Suppressor macrophage treated with lipopolysaccharide for 1 hour (primary cell): ENCODE measurements at regions not wholly inside any gene's neighbourhood (a gene's known extent, or its start where the extent isn't known, plus 50 kb on each side); places are given as distances from the start of the nearest gene placed in this dataset.

ENCODE experiments used
- DNase-seq, 3 donors: peaks; one replicate each; pipeline ENCODE4 v3.0.0-alpha.2; 2020 to 2022

DNA sequence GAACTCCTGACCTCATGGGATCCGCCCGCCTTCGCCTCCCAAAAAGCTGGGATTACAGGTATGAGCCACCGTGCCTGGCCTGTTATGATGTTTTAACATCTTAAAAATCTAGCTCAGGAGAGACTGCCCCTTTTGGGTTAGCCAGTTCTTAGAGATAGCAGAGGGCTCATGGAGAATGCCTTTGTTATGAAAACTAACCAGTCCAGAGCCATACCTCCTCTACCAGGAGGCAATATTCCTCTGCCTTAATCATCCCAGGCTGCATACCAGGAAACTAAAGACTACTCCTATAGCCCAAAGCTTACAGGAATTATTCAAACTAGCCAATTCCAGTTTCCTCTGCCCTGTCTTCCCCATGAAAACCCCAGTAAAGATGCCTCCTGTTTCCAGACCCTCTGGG is 96.0 kb upstream of the MDM1 start:
- no peak for DNase-seq

GRCh38 chr12:68428724-68429501 is 96.8 kb upstream of the MDM1 start:
- no peak for DNase-seq

DNA sequence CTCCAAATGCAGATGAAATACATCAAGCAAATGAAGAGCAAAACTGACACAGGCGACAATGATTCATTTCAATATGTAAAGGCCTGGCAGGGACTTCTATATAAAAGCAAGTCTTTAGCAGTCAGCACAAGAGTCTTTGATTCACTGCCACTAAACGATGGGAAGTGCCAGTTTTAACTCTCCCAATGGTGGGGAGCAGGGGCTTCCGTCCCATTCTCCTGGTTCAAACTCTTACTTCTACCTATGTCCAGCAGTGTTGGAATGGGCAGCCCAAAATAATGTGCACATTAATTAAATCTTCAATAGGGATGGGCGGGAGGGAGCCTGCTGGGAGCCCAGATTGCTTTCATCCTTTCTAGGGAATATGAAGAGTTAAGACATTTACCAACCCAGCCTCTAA is 97.5 kb upstream of the MDM1 start:
- DNase-seq, result no peak

DNA sequence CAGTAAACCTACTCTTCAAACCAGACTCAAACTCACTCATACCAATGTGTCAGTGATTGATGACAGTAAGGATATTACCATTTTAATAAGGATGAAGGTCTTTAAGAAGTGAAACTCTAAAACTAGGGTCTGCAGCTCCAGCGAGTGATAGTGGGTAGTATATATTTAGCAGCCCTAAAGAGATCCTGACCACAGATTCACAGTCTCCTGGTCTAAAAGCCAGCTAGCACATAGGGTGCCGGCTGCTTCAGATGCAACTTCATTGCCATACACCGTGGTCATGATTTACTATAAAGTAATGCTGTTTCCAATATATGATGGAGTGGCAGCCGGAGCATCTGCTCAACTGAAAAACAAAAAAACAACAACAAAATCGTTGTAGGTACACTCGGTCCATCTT is 99.6 kb upstream of the MDM1 start:
- no peak for DNase-seq

DNA sequence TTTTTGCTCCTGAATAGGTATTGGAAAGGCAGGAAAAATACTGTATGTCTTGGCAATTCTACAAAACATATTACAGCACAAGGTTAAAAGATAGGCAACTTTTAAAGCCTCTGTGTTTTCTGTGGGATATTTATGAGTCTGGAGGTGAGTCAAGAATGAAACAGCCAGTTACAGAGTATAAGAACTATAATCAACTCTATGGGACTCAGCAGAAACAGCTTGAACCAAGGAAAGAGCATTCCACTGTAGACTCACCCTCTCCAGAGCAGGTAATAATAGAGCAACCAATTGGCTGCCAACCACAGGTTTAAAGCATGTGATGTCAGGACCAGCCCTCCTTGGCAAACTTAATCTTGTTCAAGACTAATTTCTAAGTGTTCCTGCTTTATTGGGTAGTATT is 100.5 kb upstream of the MDM1 start:
- DNase-seq, result no peak

GRCh38 chr12:68434391-68435298 is 102.5 kb upstream of the MDM1 start:
- DNase-seq, result no peak

DNA sequence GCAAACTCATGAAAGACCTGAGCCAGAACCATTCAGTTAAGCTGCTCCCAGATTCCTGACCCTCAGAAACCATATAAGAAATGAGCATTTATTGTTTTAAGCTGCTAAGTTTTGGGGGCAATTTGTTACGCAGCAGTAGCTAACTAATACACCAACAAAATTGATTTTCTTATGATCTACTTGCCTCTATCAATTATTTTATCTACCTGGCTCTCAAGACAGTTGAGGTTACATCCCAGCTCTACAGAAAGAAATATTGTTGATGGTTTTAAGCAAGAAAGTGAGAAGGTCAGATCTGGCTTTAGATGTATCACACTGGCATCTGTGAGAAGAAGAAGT is 103.1 kb upstream of the MDM1 start:
- DNase-seq, result no peak

GRCh38 chr12:68435816-68436215 is 103.7 kb upstream of the MDM1 start:
- no peak for DNase-seq

- no peak for DNase-seq
These were observed 106.4 kb upstream of the MDM1 start for GRCh38 chr12:68438601-68439000.

DNA sequence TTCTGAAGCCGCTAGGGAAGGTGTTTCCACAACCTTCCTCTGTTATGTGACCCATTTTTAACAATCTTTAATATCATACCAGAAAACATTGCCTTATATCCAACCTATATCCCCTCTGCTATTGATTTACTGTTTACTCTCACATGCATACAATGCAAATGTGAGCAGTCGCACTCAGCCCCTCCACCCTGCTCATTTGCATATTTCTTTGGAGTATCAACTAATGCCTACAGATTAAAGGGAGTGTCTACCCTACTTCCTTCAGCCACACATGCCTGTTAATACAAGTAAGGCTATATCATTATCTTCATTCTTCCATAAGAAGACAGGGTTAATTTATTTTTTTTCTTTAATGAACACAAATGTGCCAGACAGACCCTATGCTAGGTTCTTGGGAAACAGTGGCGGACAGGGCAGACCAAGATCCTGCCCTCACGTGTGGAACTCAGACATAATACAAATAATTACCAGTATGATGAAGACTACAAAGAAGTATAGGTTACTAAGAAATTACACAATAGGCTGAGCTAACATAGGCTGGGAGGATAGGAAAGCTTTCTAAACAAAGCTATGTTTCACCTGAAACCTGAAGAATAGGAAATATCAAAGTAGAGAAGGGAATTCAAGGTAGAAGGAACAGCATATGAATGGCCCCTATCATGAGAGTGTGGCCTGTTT is 107.3 kb upstream of the MDM1 start:
- DNase-seq, result no peak

DNA sequence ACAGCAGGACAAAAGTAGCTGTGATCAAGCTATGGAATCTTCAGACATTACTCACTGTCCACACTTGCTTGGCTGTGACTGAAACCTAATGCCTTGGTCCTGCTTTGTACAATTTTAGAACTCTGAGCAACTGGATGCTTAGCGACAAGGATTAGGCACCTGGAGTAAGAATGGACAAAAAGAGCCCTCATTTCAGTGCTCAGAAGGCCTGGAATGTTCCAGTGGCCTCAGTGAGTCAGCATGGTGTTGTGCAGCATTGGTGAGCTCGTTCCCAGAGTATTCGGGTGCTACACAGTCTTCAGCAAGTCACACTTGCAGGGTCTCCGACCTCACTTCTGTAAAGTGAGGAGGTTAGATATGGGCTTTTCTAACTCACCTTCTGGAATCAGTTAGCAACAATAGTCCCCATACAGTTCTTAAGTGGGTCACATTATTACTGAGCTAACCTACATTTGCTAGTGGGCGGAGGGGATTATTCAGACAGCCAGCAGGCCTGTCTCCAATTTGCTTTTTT is 108.0 kb upstream of the MDM1 start:
- DNase-seq, result no peak

GRCh38 chr12:68441167-68441566 is 109.0 kb upstream of the MDM1 start:
- DNase-seq, result no peak

GRCh38 chr12:68442353-68442972 is 110.3 kb upstream of the MDM1 start:
- DNase-seq, result peak in 2 of 3 donors; percentile 30 to 52

DNA sequence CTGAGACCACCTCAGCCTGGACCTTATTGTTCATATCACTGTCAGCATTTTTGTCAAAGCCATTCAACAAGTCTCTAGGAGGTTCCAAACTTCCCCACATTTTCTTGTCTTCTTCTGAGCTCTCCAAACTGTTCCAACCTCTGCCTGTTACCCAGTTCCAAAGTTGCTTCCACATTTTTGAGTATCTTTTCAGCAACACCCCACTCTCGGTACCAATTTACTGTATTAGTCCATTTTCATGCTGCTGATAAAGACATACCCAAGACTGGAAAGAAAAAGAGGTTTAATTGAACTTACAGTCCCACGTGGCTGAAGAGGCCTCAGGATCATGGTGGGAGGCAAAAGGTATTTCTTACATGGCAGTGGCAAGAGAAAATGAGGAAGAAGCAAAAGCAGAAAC is 111.5 kb upstream of the MDM1 start:
- DNase-seq, result peak in 1 of 3 donors; percentile 7

- DNase-seq, result peak in 2 of 3 donors; percentile 27 to 34
These were observed 113.7 kb upstream of the MDM1 start for GRCh38 chr12:68445824-68446223.

GRCh38 chr12:68446384-68446783 is 114.2 kb upstream of the MDM1 start:
- no peak for DNase-seq

- DNase-seq, result peak; percentile 52 to 72 (median 68)
These were observed 115.0 kb upstream of the MDM1 start for GRCh38 chr12:68446901-68447796.

DNA sequence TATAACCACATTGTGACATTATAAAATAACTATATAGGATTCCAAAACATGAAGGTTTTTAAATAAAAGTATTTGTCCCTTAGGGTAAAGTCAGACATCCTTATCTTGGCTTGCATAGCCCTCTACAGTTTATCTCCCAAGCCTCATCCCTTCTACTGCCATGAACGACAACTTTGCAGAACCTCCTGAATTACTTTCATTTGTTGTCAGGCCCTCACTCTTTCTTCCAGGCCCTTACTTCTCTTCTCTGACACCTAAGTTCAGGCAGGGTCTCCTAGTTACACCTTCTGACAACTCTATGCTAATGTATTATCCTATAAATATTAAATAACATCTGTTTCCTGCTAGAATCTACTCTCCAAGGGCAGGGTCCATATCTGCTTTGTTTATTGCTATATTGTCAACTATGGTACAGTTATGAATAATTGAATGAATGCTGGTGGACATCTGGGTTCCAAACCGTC is 115.7 kb upstream of the MDM1 start:
- DNase-seq, result no peak

- DNase-seq, result no peak
These were observed 117.0 kb upstream of the MDM1 start for GRCh38 chr12:68449196-68449595.

DNA sequence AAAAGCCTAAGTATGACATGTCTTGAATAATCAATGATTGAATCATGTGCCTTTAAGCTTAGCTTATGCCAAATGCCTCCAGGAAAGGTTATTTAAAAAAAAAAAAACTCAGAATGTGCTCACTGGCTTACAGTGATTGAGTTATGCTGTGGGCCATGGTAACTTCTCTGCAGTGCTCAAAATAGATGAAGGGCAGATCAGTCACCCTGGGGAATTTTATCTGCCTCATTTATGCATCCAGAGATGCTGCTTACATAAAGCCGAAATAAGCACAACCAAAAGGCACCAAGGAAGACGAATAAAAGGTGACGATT is 118.7 kb upstream of the MDM1 start:
- DNase-seq, result peak; percentile 42 to 69 (median 59)

DNA sequence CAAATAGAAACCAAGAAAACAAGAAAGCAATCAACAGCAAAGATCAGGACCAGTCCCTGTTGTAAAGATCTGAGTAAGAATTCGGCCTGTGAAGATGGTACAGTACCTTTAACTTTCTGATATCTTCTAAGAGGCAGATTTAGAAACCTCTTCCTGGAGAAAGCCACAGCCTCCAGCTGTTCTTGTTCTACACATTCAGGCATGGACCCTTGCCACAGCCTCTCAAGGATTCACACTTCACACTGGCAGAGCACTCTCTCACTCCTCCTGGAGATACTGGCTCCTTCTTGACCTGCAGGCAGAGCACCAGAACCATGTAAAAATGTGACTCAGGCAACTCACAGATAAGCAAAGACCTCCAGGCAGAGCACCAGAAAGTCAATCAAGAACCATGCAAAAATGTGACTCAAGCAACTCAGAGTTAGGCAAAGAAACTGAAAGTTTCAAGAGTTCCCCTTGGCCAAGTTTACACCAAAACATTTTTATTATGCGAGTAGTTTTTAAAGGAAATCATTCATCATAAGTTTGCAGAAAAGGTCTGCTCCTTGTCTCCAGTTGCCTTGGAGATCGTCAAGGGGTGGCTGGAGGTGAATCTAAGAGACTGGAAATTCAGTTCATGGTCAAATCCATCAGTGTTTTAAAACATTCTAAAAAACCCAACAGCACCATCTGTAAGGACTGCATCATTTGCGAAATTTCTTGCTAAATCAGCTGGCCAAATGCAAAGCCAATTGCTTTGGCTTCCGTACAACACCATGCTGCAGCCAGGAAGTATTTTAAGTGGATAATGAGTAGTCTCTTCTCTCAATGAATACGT is 119.3 kb upstream of the MDM1 start:
- DNase-seq, result peak; percentile 43 to 75 (median 54)
